ENCODE measurements at regions not wholly inside any gene's neighbourhood (a gene's known extent, or its start where the extent isn't known, plus 50 kb on each side); places are given as distances from the start of the nearest gene placed in this dataset.
"Not testable (repeated sequence)": the region's sequence is repeated elsewhere in the genome, so short reads cannot be mapped to it uniquely, and the experiment has no call there.

DNA sequence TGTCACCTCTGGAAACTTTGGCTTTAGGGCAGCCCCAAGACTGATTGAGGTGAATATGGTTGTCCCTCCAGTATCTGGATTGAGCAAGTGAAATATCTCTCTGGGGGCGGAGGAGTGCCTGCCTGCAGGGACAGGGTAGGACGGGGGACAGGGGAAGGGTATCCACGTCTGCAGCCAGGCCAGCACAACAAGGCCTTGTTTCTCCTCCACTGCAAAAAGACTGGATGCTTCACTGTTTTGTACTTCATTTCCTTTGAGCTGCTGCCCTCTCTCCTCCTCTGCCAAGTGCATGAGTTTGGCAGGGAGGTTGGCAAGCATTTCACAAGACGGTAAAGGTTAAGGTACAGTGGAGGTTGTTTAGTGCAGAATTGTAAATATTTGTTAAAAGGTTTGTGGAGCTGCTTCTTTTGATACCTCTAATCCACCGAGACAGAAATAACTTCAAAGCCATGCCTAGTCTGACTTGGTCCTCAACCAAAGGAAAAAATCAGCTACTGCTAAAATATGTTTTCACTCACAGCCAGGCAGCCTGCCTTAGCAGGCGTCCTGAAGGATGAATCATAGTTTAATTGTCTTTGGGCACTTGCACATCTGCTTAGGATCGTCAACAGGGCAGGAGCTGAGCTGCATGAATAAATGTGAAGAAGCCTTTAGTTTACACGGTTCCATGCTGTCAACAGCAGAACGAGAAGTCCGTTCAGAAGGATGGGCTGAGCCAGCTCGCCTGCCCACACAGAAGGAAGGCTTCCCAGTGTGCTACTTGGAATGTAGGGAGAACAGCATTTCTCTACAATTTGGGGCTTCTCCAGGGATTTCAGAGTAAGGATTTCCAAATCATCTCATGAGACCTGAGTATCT is 269.7 kb downstream of the TTC6 start:
- no peak for DNase-seq (ENCODE audit: low spot score)
- in situ Hi-C loops (cut with HindIII; ENCODE audit: low sequenced_read_pairs): no loop called here

DNA sequence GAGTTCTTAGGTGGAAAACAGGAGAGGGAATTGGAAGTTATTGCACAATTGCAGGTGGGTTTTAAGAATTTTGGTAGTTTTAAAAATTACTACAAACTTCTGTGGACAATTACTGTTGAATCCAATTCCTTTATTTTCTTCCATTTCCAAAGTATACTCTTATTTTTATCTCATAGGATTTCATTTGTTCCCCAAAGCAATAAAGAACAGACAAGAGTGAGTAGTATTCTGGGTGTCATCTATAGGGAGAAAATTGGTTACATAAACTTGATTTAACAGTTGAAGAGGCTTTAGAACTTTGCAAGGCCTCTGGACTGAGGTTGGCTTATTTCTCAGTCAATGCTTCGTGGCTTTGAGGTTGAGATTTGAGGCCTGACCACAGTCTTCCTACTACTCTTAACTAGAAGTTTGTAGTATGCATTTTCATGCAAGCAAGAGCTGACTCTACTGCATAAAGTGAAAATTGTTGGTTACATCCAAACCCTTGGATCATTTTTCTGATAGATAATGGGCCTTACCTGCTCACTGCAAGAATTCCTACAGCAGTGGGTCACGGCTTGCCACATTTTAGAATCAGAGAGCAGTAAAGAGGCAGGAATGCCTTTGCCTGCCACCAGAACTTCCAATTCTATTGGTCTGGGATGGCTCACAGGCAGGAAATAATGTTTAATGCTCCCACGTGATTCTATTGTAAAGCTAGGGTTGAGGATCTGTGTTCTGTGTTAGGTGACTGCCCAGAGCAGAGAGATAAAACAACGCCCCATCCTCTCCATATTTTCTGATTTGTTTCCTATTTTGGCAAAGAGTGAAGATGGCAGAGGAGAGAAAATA is 270.5 kb downstream of the TTC6 start:
- DNase-seq (ENCODE audit: low spot score): no peak
- in situ Hi-C loops (cut with HindIII; ENCODE audit: low sequenced_read_pairs): no loop called here

DNA sequence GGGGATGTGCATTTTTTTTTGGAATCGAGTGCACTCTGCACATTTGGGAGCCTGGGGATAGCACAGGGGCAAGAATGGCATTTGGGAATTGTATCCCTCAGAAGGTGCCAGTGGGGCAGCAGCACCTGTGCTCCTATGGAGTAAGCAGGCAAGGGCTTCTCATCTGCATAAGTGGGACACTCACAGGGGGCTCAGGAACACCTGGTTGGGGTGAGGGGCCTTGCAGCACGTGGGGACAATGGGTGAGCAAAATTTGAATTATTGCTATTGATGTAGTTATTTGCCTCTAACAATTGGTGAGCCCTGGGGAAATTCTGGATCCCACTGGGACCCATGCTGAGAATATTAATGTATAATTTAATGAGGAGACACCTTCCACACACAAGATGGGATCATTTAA is 274.2 kb downstream of the TTC6 start:
- in situ Hi-C loops (cut with HindIII; ENCODE audit: low sequenced_read_pairs): no loop called here

DNA sequence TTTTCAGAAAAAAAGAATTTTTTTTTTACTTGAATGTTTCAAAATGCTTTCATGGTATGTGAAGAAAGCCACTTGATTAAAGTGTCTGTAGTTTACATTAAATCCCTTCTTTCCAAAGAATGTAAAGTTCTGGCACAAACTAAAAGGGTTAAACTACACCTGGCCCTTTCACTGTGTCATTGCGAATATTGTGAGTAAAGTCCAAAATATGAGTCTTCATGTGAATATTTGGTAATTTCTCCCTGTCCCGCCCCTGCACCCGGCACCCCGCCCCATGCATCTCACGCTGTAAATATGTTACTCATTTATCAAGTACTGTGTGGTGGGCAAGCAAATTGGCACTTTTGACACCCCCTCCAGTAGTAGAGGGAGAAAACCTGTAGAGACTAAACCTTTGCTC is 274.7 kb downstream of the TTC6 start:
- in situ Hi-C loops (cut with HindIII; ENCODE audit: low sequenced_read_pairs): no loop called here
- no peak for DNase-seq (ENCODE audit: low spot score)

More for the DNA sequence above, 274.2 kb downstream of the TTC6 start:
- no peak for DNase-seq (ENCODE audit: low spot score)

DNA sequence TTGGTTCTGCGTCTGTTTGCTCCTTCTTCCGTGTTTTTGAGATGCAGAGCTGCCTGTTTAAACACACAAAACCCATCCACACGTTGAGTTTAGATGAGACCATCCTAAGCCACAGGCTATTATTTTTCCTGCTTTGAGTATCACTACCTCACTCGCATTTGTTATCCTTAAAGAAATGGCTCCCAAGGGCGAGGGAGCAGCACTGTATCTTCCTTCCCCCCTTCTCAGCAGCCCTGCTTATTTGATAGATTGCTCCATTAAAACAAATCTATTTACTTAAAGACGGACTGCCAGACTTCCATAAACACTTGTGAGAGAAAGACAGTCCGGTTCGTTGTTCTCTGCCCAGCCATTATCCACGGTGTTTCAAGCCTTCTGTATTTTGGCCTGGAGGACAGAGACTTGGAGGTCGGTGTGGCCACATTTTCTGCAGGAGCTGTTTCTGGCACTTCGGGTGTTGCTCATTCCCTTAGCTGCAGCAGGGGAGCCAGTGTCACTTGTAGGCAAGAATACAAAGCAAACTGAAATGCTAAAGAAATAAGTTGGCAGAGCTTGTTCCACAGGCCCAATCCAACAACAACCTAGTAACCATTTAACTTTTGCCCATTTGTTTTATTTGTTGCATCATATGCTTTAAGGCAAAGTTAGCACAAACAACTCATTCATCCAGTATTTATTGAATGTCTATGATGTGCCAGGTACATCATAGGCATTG is 275.4 kb downstream of the TTC6 start:
- DNase-seq (ENCODE audit: low spot score): peak; percentile 2
- in situ Hi-C loops (cut with HindIII; ENCODE audit: low sequenced_read_pairs): no loop called here

DNA sequence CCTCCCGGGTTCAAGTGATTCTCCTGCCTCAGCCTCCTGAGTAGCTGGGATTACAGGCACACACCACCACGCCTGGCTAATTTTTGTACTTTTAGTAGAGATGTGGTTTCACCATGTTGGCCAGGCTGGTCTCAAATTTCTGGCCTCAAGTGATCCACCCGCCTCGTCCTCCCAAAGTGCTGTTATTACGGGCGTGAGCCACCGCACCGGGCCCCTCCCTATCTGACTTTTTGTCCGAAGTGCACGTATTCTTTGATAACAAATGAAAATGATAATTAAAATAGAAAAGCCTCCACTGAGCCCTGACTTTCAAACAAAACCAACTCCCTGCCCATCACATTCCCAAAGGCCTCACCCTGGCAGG is 278.6 kb downstream of the TTC6 start:
- DNase-seq (ENCODE audit: low spot score); in situ Hi-C loops (cut with HindIII; ENCODE audit: low sequenced_read_pairs): not testable (repeated sequence)

DNA sequence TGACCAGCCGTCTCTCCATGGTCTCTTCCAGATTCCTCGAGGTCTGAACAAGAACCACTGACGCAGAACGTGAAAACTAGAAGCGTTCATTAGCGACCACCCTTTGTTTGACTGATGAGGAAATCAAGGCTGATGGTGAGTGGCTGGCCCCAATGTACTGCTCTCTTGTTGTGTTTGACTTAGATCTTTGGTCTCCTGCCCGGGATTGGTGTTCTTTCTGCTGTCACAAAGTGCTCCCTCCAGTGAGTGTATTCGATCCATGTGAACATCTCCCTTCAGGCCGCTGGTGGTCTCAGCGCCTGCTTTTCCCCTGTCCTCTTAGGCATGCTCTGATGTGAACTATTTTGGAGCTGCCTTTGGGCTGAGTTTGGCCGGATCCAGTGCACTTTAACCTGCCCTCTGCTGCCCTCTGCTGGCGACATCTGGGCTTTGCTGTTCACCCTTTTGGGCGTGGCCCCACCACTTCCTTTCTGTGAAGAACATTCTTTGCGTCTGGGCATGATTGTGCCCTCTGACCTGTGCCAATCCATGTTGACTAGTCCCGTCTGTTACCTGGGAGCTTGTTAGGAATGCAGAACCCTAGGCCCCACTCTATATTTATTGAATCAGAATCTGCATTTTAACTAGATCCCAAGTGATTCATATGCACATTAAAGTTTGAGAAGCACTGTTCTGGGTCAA is 279.1 kb downstream of the TTC6 start:
- peak; percentile 21 for DNase-seq (ENCODE audit: low spot score)
- in situ Hi-C loops (cut with HindIII; ENCODE audit: low sequenced_read_pairs): no loop called here

DNA sequence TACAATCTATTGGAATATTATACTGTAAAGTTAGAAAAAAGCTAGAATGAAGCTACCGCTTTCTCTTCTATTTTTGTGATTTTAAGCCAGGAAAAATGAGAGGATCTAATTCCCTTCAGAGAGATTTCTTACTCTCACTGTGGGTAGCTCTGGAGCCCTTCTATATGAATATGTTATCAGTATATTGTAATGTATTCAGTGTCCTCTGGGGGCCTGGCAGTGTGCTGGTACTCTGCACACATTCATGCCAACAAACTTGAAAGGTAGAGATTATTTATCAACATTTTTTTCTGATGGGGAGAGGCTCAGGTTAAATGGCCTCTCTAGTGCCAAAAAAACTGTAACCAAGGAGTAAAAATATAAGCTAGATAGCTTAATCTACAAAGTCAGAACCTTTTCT is 292.8 kb downstream of the TTC6 start:
- in situ Hi-C loops (cut with HindIII; ENCODE audit: low sequenced_read_pairs): no loop called here
- DNase-seq (ENCODE audit: low spot score): no peak

DNA sequence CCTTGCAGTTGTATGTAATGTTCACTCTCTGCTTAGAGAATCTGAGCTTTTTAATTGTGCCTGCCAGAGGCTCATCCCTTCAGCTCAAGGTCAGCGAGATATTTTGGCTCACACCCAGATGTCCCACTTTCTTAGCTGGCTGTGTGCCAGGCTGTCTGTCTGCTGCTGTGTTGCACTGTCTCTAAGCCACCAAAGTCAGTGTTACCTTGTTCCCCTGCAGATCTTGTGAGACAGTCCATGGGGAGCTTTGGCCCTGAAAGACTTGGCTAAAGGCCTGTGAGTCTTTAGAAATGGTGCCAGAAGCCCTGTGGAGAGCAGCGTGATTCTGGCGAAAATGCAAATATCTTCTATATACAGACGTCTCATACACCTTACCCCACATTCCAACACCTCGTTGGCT is 293.7 kb downstream of the TTC6 start:
- in situ Hi-C loops (cut with HindIII; ENCODE audit: low sequenced_read_pairs): no loop called here
- DNase-seq (ENCODE audit: low spot score): peak; percentile 2

DNA sequence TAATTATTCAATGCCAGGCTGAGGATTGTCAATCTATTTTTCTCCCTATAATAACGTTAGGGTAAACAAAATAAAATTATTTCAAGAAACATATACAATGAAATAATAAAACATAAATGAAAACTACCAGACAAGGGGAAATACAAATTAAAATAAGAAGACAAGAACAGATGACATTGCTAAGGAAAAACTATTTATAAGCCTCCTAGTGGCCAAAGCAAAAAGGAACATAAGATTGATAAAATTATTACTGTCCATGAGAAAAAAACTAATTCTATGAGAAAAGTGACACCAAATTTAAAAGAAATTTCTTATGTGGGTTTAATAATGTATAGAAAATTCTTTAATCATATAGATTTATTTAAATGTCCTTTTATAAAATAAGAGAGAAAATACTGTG is 294.7 kb downstream of the TTC6 start:
- in situ Hi-C loops (cut with HindIII; ENCODE audit: low sequenced_read_pairs): no loop called here

DNA sequence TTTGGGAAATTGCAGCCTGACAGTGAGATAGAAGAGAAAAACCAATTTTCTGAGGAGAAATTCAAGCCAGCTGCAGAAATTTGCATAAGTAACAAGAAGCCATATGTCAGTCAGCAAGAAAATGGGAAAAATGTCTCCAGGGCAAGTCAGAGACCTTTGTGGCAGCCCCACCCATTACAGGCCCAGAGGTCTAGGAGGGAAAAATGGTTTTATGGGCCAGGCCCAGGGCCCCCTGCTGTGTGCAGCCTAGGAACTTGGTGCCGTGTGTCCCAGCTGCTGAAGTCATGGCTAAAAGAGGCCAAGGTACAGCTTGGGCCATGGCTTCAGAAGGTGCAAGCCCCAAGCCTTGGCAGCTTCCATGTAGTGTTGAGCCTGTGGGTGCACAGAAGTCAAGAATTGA is 296.1 kb downstream of the TTC6 start:
- DNase-seq (ENCODE audit: low spot score); in situ Hi-C loops (cut with HindIII; ENCODE audit: low sequenced_read_pairs): not testable (repeated sequence)

More for the DNA sequence above, 294.7 kb downstream of the TTC6 start:
- DNase-seq (ENCODE audit: low spot score): no peak

DNA sequence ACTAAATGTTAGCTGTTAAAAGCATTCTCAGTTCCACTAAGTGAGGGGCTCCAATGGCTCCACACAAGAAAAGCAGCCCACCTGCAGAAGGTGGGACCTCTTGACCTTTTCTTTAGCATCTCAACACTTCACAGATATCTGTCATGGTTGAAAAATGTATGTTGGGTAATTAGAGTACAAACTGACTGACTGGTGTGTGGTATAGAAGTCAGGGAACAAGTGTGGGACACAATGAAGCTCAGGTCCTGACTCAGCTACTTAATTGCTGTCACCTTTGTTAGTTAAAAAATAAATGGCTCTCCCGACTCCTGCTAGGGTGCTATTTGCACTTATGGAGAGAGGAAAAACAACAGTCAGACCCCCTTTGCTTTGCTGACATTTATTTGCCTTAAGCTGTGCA is 299.0 kb downstream of the TTC6 start:
- no peak for DNase-seq (ENCODE audit: low spot score)
- in situ Hi-C loops (cut with HindIII; ENCODE audit: low sequenced_read_pairs): no loop called here

DNA sequence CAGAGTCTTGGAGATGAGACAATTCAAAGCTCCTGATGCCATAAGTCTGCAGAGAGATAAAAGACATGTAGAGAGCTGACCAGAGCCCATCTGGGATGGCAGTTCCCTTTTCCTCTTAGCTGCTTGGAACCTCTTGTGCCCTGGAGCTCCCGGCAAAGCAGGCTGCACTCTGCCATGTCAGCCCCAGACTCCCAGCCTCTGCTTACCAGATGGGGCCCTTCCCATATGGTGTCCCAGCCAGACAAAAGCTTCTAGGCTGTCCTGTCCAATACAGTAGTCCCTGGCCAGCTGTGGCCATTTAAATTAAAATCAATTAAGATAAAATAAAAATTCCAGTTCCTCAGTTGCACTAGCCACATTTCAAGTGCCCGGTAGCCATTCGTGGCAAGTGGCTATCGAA is 303.9 kb downstream of the TTC6 start:
- DNase-seq (ENCODE audit: low spot score): no peak
- in situ Hi-C loops (cut with HindIII; ENCODE audit: low sequenced_read_pairs): no loop called here

DNA sequence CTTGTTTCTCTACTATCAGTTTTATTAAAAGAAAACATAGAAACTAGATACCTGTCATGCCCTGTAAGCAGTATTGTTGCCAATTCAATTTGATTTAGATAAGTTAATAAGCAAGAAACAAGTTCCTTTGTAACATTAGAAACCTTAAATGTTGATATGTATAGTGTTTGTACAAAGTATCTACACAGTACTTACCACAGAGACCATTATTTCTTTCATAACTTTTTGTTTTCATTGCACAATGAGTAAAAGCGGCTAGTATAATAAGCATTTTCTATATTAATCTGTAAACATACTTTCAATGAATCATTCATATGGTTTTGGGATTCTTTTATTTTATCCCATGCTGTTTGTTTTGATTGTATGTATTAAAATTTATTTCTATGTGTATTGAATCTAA is 305.1 kb downstream of the TTC6 start:
- in situ Hi-C loops (cut with HindIII; ENCODE audit: low sequenced_read_pairs): no loop called here
- DNase-seq (ENCODE audit: low spot score): no peak

DNA sequence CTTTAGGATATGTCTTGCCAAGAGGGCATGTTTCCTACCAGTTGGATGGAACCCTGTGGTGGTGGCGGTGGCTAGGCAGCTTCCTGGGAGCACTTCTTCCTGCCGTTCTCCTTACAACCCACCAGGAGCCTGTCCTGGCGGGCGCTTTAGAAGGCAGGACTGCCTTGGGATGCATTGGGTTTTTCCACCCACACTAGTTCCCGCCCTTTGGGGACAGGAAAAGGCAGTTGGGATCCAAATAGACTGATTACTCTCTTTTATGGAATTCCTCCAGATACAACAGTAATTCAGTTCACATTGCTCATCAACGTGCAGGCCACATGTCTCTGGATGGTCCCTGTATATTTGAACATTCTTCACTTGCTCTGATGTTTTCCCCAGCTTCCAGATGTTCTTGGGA is 305.7 kb upstream of the SSTR1 start:
- in situ Hi-C loops (cut with HindIII; ENCODE audit: low sequenced_read_pairs): no loop called here

DNA sequence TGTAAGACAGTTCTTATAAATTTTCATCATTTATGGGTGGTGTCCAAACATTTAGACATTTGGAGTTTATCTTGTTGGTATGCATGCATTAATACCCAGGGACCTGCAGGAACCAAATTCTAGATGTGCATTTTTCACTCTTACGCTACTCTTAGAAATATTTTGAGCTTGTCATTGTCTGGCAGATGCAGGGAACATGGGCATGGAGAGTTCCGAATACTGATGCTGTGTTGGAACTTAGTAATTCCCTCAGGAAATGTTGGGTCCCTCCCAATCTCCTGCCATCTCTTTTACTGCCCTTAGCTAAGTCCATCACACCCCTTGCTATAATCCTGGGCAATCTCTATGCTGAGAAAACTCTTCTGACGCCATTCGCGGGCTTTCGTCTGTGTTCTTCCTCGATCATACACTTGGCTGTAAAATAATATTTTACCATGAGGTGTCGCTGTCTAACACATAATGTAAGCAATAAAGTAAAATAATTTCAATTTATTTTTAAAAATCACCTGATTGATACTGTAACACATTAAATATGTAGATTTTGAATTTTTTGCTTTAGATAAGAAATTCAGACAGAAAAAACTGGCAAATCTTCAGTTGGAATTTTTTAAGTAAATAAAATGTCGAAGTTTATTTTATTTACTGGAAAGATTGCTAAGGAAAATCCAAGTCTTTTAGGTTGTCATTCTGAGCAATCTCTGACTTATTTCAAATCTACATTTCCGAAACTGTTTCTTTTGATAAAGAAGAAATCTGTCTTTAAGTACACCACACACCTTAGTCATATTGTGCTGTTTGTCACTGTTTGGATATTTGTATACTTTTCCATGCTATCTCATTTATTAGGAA is 304.1 kb upstream of the SSTR1 start:
- peak; percentile 7 for DNase-seq (ENCODE audit: low spot score)
- in situ Hi-C loops (cut with HindIII; ENCODE audit: low sequenced_read_pairs): no loop called here

More for the DNA sequence above, 305.7 kb upstream of the SSTR1 start:
- no peak for DNase-seq (ENCODE audit: low spot score)

DNA sequence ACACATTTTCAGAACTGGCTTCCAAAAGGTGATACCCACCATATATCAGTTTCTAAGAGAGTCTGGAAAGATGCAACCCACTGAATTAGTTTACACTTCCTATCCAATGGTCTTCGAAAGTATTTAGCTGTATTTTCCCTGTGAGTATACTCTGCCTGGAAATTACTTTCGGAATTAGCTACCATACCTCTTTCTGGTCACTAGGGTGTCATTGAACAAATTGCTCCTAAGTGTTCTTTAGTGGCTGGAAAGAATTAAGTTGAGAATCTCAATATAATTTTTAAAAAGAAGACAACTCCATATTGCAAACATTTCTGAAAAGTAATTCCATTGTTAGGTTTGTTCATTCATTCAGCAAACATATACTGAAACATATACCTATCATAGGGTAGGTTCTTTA is 283.1 kb upstream of the SSTR1 start:
- in situ Hi-C loops (cut with HindIII; ENCODE audit: low sequenced_read_pairs): no loop called here
- DNase-seq (ENCODE audit: low spot score): no peak

DNA sequence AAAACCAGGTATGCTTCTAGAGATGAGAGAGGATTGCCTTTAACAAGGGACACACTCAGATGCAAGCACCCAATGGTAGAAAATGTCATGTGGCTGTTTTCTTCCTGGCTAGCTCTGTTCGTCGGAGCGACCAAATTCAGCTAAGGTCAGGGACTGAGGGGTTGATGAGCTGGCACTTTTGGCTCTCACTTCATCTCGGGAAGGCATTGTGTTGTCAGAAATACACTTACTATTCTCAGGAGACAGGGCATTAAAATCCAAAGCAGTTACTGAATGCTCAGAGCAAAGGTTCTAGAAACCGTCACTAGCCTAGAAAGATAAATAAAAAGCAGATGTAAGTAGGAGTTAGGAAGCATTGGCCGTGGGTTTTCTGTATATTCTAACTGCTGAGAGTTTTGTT is 275.7 kb upstream of the SSTR1 start:
- in situ Hi-C loops (cut with HindIII; ENCODE audit: low sequenced_read_pairs): no loop called here
- no peak for DNase-seq (ENCODE audit: low spot score)

DNA sequence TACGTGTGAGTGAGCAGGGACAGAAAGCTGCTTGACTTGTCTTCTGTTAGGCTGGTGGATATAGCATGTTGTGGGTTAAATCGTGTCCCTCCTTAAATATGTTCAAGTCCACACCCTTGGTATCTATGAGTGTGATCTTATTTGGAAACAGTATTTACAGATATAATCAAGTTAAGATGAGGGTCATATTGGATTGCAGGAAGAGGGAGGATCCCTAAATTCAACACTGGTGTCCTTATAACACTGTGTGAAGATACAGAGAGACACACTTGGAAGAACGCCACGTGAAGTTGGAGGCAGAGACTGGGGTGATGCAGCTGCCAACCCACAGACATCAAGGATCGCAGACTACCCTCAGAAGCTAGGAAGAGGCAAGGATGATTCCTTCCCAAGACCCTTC is 275.2 kb upstream of the SSTR1 start:
- DNase-seq (ENCODE audit: low spot score): no peak

More for the DNA sequence above, 275.2 kb upstream of the SSTR1 start:
- in situ Hi-C loops (cut with HindIII; ENCODE audit: low sequenced_read_pairs): no loop called here

Data from G401 (cell line).